HepG2 (cell line): ENCODE measurements at regions not wholly inside any gene's neighbourhood (a gene's known extent, or its start where the extent isn't known, plus 50 kb on each side); places are given as distances from the start of the nearest gene placed in this dataset.

Experiments used
- ATAC-seq: fragments of 200-7000 bp; cut with Tn5 transposase; 3 replicates; pipeline ENCODE4 v1.9.1; 2020; ENCODE audit warnings: mild to moderate bottlenecking, moderate library complexity
- BruUV-seq: library from RNA; stranded (reverse); fragments of 400-500 nt; replicated peaks from 2 replicates; lab custom pipeline; 2021; lab: Mats Ljungman, UMichigan
- CTCF ChIA-PET: fragments of 300-600 bp; formaldehyde crosslinking; extraction: SDS; loops from one replicate; lab custom pipeline; 2021; ENCODE audit warnings: low total read pairs, inconsistent platforms, low intra/inter-chr PET ratio; lab: Yijun Ruan, JAX
- POLR2A ChIA-PET: fragments of 350-600 bp; sonication (Branson Sonifier 250); formaldehyde crosslinking; loops from one replicate; lab custom pipeline; 2020; ENCODE audit warnings: antibody characterized with exemption, inconsistent platforms; lab: Yijun Ruan, JAX
- DNase-seq: peaks from one replicate; pipeline ENCODE4 v3.0.0-alpha.2; 2015; ENCODE audit warnings: low spot score
- FAIRE-seq: peaks from 3 replicates; lab custom pipeline; 2011; peaks lifted over from hg19 to GRCh38; lab: Jason Lieb, UNC
- H2AFZ ChIP-seq: one replicate; pipeline ENCODE4 v1.6.1; 2011; ENCODE audit warnings: low read length, inconsistent platforms
- H3K27ac ChIP-seq: fragments of 300-600 bp; 3 replicates; pipeline ENCODE4 v1.8.0; 2011; ENCODE audit warnings: mixed run types, mild to moderate bottlenecking, mixed read lengths, low read length, inconsistent platforms; ENCODE audit not compliant: insufficient read depth; ENCODE audit errors: extremely low read length
- H3K27me3 ChIP-seq, 2 experiments: fragments of 200-600 bp in 1 of 2; 2 replicates in 1 of 2; 3 replicates in 1 of 2; pipeline versions ENCODE4 v1.6.0 to v1.8.0; 2011; ENCODE audit warnings: low read length in 2 of 2, mild to moderate bottlenecking in 2 of 2, moderate library complexity in 2 of 2, inconsistent platforms in 1 of 2; ENCODE audit not compliant: insufficient read depth in 2 of 2, control insufficient read depth in 1 of 2
- H3K36me3 ChIP-seq, 2 experiments: fragments of 200-600 bp in 1 of 2; replicated peaks in 1 of 2; 2 replicates in 1 of 2; 3 replicates in 1 of 2; pipeline versions ENCODE4 v1.5.1 to v1.8.0; 2011; ENCODE audit warnings: low read length in 2 of 2, inconsistent platforms in 1 of 2; ENCODE audit not compliant: insufficient read depth in 2 of 2, control insufficient read depth in 1 of 2
- H3K4me1 ChIP-seq: 2 replicates; pipeline ENCODE4 v1.5.1; 2012; ENCODE audit warnings: low read length, inconsistent platforms; ENCODE audit not compliant: insufficient read depth
- H3K4me2 ChIP-seq: 2 replicates; pipeline ENCODE4 v1.6.0; 2011; ENCODE audit warnings: low read depth, low read length, inconsistent platforms
- H3K4me3 ChIP-seq, 3 experiments: fragments of 200-600 bp in 1 of 3; sonication (generic), shearing (Covaris generic) in 1 of 3; replicated peaks in 1 of 3; 2 replicates each; pipeline ENCODE4 v1.5.1; 2011 to 2016; ENCODE audit warnings: low read length in 3 of 3, inconsistent platforms in 2 of 3, low read depth in 2 of 3, mild to moderate bottlenecking in 2 of 3, control low read depth in 1 of 3, mixed read lengths in 1 of 3; ENCODE audit not compliant: insufficient read depth in 1 of 3
- H3K79me2 ChIP-seq: one replicate; pipeline ENCODE4 v1.6.1; 2011; ENCODE audit warnings: low read length, inconsistent platforms; ENCODE audit not compliant: insufficient read depth
- H3K9ac ChIP-seq: 2 replicates; pipeline ENCODE4 v1.6.0; 2011; ENCODE audit warnings: mild to moderate bottlenecking, low read depth, low read length, inconsistent platforms; ENCODE audit not compliant: insufficient read depth
- H3K9me3 ChIP-seq: 2 replicates; pipeline ENCODE4 v1.5.1; 2012; ENCODE audit warnings: mild to moderate bottlenecking, low read length
- H4K20me1 ChIP-seq: 2 replicates; pipeline ENCODE4 v1.6.0; 2011; ENCODE audit warnings: inconsistent platforms, mild to moderate bottlenecking, low read length, moderate library complexity; ENCODE audit not compliant: insufficient read depth
- CEBPG ChIP-seq: IDR thresholded peaks from 2 replicates; pipeline ENCODE4 v1.6.1; 2016
- DMTF1 ChIP-seq: sonication (generic); formaldehyde crosslinking; IDR thresholded peaks from 2 replicates; pipeline ENCODE4 v1.4.0; 2020; ENCODE audit warnings: mild to moderate bottlenecking, missing genetic modification reagents
- GRHL1 ChIP-seq: sonication (generic); formaldehyde crosslinking; conservative IDR thresholded peaks from 2 replicates; pipeline ENCODE4 v1.8.0; 2022; ENCODE audit warnings: missing genetic modification reagents
- KLF11 ChIP-seq: IDR thresholded peaks from 2 replicates; pipeline ENCODE4 v1.6.1; 2016; ENCODE audit warnings: missing compliant biosample characterization
- ZNF296 ChIP-seq: sonication (generic); formaldehyde crosslinking; conservative IDR thresholded peaks from 2 replicates; pipeline ENCODE4 v1.5.0; 2020; ENCODE audit warnings: mild to moderate bottlenecking, missing genetic modification reagents
- ZNF619 ChIP-seq: sonication (generic); formaldehyde crosslinking; IDR thresholded peaks from 2 replicates; pipeline ENCODE4 v1.4.0; 2020; ENCODE audit warnings: mild to moderate bottlenecking, missing genetic modification reagents
- WGBS: methylation state at CpG from one replicate; pipeline ENCODE4 v1.1.6; 2017; ENCODE audit warnings: low lambda C conversion rate; 5-methylcytosine and 5-hydroxymethylcytosine counted together
- in situ Hi-C: cut with HindIII; loops from 2 replicates; pipeline ENCODE4 v1.10.0; 2017; ENCODE audit warnings: low pct_unique_long_range_greater_than_20kb; ENCODE audit not compliant: extremely low pct_ligation_motif_present
- intact Hi-C: fragments of 100-400 bp; cut with micrococcal nuclease; formaldehyde crosslinking; loops from one replicate; pipeline ENCODE4 v1.10.0; 2022; ENCODE audit not compliant: unreplicated experiment

GRCh38 chr10:35895331-35895730 lies 253.2 kb upstream of the FZD8 start:
- Histone ChIP-seq H3K9ac (no peak overlapping the region), H3K27ac (no peak overlapping the region), H3K79me2 (no peaks in the 10 kb centered on the region), H3K4me3 (no peak overlapping the region), H3K27me3 (peaks cover 0 to 4% of the 10 kb centered on the region in 2 experiments; a peak in 1 of 5 replicates), H4K20me1 (no peaks in the 10 kb centered on the region), H3K9me3 (no peaks in the 10 kb centered on the region), H3K4me1 (no peaks in the 10 kb centered on the region), H2AFZ (no peak overlapping the region), H3K36me3 (no peaks in the 10 kb centered on the region), H3K4me2 (no peak overlapping the region)
- in situ Hi-C loops (no loop called here), intact Hi-C loops (no loop called here)
- TF ChIP-seq DMTF1 (no peak), ZNF296 (CRISPR knock-in tag) (no peak), KLF11 (CRISPR knock-in tag) (no peak), ZNF619 (CRISPR knock-in tag) (no peak)
- no peak for ATAC-seq
- FAIRE-seq = no peak
- no peak for DNase-seq
- ChIA-PET CTCF (no interaction called here), POLR2A (no interaction called here)
- BruUV-seq = no TSS peak
- 19% methylated on average over 2 of the region's 2 CpGs for WGBS

GRCh38 chr10:35892526-35892925 lies 250.4 kb upstream of the FZD8 start:
- Histone ChIP-seq H3K27ac (no peak overlapping the region), H3K9me3 (no peaks in the 10 kb centered on the region), H3K4me2 (no peak overlapping the region), H2AFZ (no peak overlapping the region), H3K79me2 (no peaks in the 10 kb centered on the region), H3K27me3 (peaks cover 0 to 4% of the 10 kb centered on the region in 2 experiments; a peak in 1 of 5 replicates), H4K20me1 (no peaks in the 10 kb centered on the region), H3K36me3 (no peaks in the 10 kb centered on the region), H3K9ac (no peak overlapping the region), H3K4me1 (no peaks in the 10 kb centered on the region), H3K4me3 (no peak overlapping the region)
- TF ChIP-seq GRHL1 (CRISPR knock-in tag) (no peak), CEBPG (CRISPR knock-in tag) (no peak)
- POLR2A ChIA-PET = no interaction called here
- in situ Hi-C loops = no loop called here
- no TSS peak for BruUV-seq
- FAIRE-seq (no peak), ATAC-seq (no peak), DNase-seq (no peak)
- CTCF ChIA-PET = no interaction called here
- intact Hi-C loops = no loop called here
- WGBS = 4% methylated on average over 3 of the region's 3 CpGs
